Fibroblast of lung (primary cell): ENCODE measurements at regions not wholly inside any gene's neighbourhood (a gene's known extent, or its start where the extent isn't known, plus 50 kb on each side); places are given as distances from the start of the nearest gene placed in this dataset.

ENCODE experiments used
- CTCF ChIP-seq, 2 donors: IDR thresholded peaks in 1 of 2; conservative IDR thresholded peaks in 1 of 2; 1 replicate in 1 of 2; 2 replicates in 1 of 2; pipeline ENCODE4 v1.5.1; 2011 to 2012; ENCODE audit warnings: low read length in 2 of 2, control low read depth in 1 of 2, inconsistent platforms in 1 of 2, low read depth in 1 of 2, mild to moderate bottlenecking in 1 of 2
- EZH2 ChIP-seq: IDR thresholded peaks from 2 replicates; pipeline ENCODE4 v1.5.1; 2012; ENCODE audit warnings: low read length, control low read depth, mild to moderate bottlenecking; ENCODE audit errors: missing control alignments

GRCh38 chr3:137106612-137107240, 148.9 kb downstream of the IL20RB start:
- TF ChIP-seq CTCF (conservative IDR thresholded peaks at IDR 0.05 in 1 of 2, IDR thresholded peaks at IDR 0.05 in 1 of 2; ENCODE audit: low read depth in 1 of 2, low read length in 2 of 2), result no peak
- no peak for TF ChIP-seq EZH2
